Endometrium (tissue), 2 donors: ENCODE measurements at regions not wholly inside any gene's neighbourhood (a gene's known extent, or its start where the extent isn't known, plus 50 kb on each side); places are given as distances from the start of the nearest gene placed in this dataset.

Experiments used
- FAIRE-seq: peaks from 2 replicates; lab custom pipeline; 2012; peaks lifted over from hg19 to GRCh38; lab: Jason Lieb, UNC
- donor health status: control.
- donor health status: control.

- no peak for FAIRE-seq
Observed at GRCh38 chr13:109859216-109859835, 72.9 kb upstream of the IRS2 start.

- FAIRE-seq: no peak
Observed at GRCh38 chr13:109858319-109858718, 71.9 kb upstream of the IRS2 start.

- FAIRE-seq: no peak
Observed at GRCh38 chr13:109857803-109858202, 71.4 kb upstream of the IRS2 start.

- FAIRE-seq: no peak
Observed at GRCh38 chr13:109857325-109857724, 70.9 kb upstream of the IRS2 start.

GRCh38 chr13:109856350-109856749, 70.0 kb upstream of the IRS2 start:
- no peak for FAIRE-seq

GRCh38 chr13:109853153-109853552, 66.8 kb upstream of the IRS2 start:
- FAIRE-seq: no peak

- FAIRE-seq: no peak
Observed at GRCh38 chr13:109846185-109846584, 59.8 kb upstream of the IRS2 start.

GRCh38 chr13:109844396-109844795, 58.0 kb upstream of the IRS2 start:
- no peak for FAIRE-seq

GRCh38 chr13:109843695-109844094, 57.3 kb upstream of the IRS2 start:
- FAIRE-seq: no peak

- FAIRE-seq: no peak
Observed at GRCh38 chr13:109842212-109842920, 56.0 kb upstream of the IRS2 start.

GRCh38 chr13:109840893-109841287, 54.5 kb upstream of the IRS2 start:
- no peak for FAIRE-seq

GRCh38 chr13:109840201-109840892, 54.0 kb upstream of the IRS2 start:
- no peak for FAIRE-seq

GRCh38 chr13:109836629-109837607, 50.5 kb upstream of the IRS2 start:
- FAIRE-seq: no peak
